UCSD-AML1 (cell line): ENCODE measurements at regions not wholly inside any gene's neighbourhood (a gene's known extent, or its start where the extent isn't known, plus 50 kb on each side); places are given as distances from the start of the nearest gene placed in this dataset.
"Not testable (repeated sequence)": the region's sequence is repeated elsewhere in the genome, so short reads cannot be mapped to it uniquely, and the experiment has no call there.

Source experiments
- DNase-seq: peaks from one replicate; lab custom pipeline; 2025; ENCODE audit not compliant: unreplicated experiment; lab: John Stamatoyannopoulos, UW

DNA sequence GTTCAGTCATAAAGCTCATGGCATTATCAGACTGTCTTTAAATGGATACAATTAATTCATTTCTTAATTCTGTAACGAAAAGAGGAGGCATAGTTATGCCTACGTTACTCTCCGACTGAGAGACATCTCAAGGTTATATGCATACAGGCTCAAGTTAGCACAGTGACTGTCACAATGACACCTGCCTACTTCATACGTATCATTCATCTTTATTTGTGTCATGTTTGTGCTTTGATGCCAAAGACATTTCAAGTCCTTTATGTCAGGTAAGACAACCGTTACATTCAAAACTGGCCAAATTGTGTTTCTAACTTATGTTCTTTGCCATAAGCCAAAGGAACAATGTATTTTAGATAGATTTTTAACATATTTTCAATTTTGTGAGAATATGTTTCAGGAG is 328.8 kb upstream of the NRG3 start:
- no peak for DNase-seq

DNA sequence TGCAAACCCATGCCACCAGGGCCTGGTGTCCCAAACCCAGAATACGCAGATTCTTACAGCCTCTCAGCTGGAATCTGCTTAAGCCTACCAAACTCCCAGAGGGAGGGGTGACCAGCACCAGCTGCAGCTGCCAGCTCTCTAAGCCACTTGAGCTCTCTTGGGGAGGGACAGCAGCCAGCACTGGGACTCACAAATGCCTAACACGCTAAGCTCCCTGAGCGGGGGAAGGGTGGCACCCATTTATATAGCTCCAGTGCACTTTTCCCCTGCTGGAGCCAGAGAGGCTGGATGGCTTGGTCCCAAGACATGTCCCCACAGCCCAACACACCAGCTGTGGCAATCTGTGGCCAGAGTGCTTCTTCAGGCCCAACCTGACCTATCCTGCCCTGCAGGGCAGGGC is 326.8 kb upstream of the NRG3 start:
- DNase-seq = no peak

DNA sequence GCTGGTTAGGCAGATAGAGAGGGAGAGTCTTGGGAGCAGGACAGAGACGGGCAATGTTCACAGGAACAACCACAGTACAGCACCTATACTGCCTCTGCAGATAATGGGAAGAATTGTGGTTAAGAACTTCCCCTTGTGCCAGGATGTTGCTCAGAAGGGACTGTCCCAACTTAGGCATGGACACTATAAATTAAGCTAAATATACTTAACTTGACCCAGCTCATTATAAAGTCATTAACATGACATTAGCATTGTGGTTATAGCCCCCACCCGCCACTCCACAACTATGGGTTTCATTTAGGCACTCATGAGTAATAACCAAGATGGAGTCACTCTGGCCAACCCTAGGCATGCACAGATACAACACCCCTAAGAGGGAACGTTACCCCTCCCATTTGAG is 310.9 kb upstream of the NRG3 start:
- no peak for DNase-seq

DNA sequence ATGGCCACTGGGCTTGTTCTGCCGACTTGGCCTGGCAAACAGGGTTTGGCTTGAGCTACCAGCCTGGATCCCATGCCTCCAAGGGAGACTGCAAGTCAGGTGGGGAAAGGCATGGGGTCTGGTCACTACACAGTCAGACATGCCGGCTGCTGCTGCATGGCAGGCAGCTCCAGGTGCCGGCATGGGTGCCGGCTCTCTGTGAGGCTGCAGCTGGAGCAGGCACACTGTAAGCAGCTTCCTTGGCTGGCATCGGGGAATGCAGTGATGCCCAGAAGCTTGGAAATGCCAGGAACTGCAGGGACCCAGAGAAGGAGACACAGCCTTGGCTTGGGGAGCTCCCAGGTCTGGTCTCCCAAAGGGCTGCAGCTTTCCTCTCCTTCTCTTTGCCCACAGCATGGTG is 305.5 kb upstream of the NRG3 start:
- DNase-seq = no peak

DNA sequence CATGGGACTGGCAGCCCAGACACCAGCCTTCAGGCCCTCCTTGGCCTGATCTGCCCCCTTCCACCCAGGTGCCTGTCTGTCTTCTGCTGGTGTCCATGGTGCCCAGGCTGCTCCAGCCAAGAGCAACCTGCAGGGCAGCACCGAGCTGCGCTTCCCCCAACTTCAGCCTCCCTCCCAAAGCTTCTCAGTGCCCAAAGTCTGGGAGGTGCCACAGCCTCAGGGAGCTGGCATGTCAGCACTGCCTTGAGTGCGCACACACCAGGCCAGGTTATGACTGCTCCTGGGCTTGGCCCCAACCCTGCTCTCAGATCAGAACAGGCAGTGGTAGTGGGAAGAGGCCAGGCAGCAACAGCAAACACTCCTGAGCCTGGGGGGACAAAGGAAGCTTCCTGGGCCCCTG is 304.6 kb upstream of the NRG3 start:
- no peak for DNase-seq

DNA sequence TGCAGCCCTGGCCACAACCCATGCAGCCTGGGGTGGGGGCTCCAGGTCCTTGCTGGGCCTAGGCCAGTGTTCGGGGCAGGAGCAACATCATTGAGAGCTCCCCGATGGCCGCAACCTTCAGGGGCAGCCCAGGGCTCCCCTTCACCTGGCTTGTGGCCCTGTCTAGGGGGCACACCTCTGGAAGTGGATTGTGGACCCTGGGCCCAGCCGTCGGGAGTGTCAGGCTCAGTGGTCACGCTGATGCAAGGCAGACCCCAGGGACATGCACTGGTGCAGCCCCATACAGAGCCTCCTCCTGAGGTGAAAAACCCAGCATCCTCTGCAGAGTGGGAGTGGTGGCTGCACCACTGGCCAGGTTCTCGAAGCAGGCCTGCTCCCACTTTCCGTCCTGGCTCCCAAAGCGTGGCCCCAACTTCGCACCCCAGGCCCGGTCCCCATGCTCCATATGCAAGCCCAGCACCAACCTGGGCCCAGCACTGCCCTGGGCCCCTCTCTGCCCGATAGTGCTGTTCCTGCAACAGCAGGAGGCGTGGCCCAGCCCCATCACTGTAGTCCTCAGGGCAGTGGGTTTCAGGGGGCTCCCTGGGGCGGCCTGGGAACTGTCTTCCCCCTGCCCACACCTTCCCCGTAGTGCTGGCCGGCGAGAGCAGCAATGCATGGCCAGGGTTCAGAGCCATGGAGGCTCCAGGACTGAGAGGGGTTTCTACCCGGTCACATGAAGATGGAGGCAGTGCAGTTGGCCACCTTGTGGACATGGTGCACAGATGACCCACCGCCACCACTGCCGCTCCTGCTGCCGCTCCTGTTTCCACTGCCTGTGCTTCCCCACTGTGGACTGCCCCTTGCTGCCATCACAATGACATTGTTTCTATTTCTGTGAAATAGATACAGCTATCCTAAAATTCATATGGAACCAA is 303.9 kb upstream of the NRG3 start:
- DNase-seq = no peak

DNA sequence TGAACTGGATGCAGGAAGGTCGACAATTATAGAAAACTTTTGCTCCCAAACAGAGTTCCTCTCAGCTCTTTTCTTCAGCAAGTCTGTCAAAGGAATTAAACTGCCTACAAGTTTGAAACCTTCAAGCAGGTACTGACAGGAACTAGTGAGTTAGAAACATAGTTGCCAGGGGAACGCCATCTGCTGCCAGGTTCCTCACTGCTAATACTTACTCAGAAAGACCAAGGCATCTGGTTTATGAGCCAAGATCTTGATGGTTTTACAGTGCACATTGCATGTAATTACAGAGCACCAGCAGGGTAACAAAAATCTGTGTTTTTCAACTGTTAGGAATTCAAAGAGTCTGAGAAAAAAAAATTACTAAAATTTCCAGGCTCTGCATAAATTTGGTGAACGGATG is 300.0 kb upstream of the NRG3 start:
- no peak for DNase-seq

DNA sequence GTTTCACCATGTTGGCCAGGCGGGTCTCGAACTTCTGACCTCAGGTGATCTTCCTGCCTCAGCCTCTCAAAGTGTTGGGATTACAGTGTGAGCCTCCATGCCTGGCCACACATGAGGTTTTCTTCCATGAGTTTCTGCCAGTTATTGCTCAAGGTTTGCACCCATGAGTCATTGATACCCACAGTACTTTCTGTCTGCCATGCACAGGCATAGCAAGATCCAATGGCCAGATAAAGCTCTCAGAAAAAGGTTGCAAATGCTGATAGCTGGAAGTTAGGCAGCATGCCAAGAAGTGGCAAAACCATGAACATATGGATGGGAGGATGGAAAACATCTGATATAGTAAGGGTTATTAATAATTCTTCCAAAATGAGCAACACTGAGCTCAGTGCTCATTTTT is 298.7 kb upstream of the NRG3 start:
- DNase-seq = no peak

DNA sequence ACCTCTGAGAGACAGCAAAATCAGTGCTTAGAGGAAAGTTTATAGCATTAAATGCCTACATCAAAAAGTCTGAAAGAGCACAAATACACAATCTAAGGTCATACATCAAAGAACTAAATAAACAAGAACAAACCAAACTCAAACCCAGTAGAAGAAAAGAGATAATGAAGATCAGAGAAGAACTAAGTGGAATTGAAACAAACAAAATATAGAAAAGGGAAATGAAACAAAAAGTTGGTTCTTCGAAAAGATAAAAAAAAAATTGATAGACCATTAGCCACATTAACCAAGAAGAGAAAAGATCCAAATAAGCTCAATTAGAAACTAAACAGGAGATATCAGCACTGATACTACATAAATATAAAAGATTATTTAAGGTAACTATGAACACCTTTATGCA is 280.0 kb upstream of the NRG3 start:
- DNase-seq = no peak

DNA sequence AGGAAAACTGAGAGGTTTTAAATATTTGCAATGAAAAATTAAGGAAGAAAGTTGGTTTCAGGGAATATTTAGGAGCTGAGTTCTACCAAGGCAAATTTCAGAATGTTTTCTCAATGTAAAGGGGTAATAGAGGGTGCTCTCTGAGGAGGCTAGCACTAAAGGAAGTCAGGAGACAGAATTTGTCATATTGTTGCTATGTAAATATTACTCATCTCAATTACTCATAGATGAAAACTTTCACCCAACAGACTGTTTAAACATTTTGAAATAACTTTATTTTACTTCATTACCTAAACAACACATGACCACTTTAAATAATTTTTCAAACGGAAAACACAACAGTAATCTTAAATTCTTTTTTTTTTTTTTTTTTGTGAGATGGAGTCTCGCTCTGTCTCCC is 274.8 kb upstream of the NRG3 start:
- DNase-seq = no peak

DNA sequence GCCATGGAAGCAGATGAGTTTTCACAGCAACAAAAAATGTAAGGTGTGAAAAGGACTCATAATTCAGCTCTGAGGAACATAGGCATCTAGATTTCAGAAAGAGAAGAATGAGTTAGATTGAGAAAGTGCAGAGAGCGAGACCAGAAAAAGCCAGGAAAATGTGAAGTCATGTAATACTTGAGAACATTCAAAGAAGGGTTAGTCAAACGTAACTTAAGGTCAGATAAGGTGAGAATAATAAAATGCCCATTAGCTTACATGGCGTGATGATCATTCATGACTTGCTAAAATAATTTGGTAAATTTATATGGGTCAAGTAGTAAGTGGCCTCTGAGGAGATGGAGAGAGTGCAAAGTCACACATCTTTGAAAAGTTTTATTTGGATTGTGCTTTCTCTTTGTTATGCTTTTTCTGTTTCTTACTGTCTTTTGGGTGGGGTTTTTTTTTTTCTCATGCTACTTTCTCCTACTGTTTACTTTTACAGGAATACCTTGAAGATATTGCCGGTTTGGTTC is 271.8 kb upstream of the NRG3 start:
- no peak for DNase-seq

DNA sequence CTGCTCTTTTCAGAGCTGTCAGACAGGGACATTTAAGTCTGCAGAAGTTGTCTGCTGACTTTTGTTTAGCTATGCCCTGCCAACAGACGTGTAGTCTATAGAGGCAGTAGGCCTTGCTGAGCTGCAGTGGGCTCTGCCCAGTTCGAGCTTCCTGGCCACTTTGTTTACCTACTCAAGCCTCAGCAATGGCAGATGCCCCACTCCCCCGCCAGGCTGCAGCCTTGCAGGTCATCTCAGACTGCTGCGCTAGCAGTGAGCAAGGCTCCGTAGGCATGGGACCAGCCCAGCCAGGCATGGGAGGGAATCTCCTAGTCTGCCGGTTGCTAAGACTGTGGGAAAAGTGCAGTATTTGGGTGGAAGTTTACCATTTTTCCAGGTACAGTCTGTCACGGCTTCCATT is 230.5 kb upstream of the NRG3 start:
- not testable (repeated sequence) for DNase-seq

DNA sequence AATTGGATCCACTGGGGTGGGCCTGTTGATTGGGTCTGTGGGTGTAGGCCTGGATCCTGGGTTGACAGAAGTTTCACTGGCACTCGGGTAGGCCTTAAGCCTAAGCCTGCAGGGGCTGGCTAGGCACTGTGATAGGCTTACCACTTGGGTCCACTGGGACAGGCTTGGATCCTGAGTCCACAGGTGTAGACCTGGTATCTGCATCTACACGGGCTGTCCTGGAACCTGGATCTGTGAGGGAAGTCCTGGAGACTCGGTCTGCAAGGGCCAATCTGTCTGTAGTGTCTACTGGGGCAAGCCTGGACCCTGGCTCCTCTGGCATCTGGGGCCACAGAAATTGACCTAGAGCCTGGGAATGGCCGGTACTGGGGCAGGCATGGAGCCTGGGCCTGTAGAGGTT is 219.0 kb upstream of the NRG3 start:
- no peak for DNase-seq

DNA sequence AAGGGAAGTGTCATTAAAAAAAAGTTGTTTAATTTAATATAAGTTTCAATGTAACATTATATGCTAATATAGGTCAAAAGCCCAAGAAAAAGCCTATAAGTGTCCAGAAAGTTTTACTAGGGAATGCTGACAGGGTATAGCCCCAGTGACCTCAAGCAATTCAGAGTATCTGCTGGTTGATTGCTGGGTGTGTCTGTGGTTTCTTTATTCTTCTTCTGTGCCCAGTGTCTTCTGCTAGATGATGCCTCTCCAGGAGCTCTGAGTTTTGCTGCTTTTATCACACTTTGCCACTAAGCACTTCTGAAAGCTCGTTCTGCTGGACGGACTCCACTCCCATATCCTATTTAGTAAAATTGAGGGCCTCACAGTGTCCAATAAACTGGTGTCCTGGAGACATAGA is 212.2 kb upstream of the NRG3 start:
- DNase-seq = no peak

DNA sequence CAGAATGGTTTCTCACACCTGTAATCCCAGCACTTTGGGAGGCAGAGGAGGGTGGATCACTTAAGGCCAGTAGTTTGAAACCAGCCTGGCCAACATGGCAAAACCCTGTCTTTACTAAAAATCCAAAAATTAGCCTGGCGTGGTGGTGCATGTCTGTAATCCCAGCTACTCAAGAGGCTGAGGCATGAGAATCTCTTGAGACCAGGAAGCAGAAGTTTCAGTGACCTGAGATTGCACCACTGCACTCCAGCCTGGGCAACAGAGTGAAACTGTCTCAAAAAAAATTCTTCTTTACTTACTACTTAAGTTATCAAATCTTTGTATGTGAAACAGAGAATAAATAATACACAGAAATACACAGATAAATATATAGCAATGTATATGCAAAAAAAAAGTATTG is 210.2 kb upstream of the NRG3 start:
- DNase-seq = not testable (repeated sequence)

DNA sequence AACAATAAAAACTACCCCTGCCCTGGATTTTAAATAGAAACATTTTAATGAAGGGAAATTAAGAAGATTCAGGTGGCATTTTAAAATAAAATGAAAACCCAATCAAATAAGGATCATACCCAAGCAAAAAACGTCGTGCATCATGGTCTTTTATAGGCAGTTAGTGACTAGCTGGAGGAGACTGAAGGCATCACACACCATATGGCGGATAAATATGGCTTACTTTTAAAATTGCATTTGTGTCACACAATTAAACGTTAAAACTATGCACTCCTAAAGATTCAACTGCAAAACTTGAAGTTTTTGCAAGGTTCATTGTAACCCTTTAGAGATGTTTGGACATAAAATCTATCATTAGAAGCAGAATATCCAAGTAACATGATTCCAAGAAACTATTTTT is 200.1 kb upstream of the NRG3 start:
- no peak for DNase-seq

DNA sequence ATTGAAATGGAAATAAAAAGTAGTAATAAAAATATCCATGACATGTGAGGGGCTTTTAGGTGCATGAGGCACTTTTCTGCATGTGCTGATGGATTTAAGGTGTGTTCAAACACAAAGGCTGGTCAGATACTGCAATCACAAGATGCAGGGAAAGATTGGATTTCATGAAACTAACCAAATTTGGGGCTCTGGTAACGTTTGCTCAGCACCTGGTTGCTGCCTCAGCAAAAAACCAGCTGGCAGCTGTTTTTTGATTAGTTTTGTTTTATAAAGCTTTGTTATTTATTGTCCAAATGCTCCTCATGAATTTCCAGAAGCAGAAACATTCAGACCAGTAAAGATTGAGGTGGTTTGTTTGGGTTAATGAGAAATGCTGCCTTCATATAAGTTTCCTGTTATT is 195.7 kb upstream of the NRG3 start:
- no peak for DNase-seq

DNA sequence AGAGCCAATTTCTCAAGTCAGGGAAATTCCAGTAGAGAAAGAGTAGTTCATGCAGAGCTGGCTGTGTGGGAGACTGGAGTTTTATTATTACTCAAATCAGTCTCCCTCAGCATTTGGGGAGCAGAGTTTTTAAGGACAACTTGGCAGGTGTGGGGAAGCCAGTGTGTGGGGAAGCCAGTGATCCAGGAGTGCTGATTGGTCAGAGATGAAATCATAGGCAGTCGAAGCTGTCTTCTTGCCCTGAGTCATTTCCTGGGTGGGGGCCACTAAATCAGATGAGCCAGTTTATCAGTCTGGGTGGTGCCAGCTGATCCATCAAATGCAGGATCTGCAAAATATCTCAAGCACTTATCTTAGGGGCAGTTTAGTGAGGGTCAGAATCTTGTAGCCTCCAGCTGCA is 194.6 kb upstream of the NRG3 start:
- DNase-seq = no peak

DNA sequence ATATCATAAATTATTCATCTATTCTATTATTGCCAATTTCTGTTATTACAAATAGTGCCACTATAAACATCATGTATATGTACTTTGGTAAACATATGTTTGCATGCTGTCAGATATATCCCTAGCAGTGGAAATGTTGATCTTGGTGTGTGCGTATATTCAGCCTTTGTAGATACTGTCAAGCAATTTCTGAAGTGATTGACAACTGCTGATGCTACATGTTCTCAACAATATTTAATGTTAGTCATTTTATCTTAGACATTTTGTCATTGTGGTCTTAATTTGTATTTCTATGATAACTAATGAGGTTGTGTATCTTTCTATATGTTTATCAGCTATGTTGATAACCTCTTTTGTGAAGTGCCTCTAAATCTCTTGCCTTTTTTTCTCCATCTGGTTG is 186.5 kb upstream of the NRG3 start:
- DNase-seq = no peak

DNA sequence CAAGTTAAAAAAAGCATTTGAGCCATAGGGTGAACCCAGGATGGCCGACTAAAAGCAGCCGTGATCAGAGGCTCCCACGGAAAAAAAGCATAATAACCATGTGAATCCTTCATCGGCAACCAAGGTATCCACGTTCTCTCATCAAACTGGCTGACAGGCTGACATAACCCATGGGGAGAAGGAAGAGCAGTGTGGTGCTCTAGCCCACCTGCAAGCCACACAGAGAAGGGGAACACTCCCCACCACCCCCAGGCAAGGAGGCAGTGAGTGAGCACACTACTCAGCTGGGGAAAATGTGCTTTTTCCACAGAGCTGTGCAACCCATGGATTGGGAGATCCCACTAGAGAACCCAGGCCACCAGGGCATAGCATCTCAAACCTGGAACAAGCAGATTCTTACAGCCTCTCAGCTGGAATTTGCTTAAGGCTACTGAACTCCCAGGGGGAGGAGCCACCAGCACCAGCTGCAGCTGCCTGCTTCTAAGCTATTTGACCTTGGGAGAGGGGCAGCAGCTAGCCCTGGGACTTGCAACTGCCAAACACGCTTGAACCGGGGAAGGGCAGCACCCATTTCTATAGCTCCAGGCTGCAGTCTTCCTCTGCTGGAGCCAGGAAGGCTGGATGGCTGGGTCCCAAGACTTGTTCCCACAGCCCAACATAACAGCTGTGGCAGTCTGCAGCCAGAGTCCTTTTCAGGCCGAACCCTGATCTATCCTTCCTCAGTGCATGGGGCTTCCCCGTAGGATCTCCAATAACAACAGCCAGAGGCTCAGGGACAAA is 178.2 kb upstream of the NRG3 start:
- DNase-seq = no peak

DNA sequence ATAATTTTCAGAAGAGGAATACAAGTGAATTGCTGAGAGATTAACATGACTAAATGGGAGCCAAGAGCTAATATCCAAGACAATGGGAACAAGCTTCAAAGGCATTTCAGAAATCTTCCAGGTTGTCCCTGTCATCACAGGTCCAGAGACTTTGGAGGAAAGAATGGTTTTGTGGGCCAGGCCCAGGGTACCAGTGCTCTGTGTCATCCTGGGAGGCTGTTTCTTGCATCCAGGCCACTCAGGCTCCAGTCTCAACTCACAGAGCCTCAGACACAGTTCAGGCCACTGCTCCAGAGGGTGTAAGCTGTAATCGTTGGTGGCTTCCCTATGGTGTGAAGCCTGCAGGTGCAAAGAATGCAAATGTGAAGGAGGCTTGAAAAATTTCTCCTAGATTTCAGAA is 170.4 kb upstream of the NRG3 start:
- DNase-seq = no peak

DNA sequence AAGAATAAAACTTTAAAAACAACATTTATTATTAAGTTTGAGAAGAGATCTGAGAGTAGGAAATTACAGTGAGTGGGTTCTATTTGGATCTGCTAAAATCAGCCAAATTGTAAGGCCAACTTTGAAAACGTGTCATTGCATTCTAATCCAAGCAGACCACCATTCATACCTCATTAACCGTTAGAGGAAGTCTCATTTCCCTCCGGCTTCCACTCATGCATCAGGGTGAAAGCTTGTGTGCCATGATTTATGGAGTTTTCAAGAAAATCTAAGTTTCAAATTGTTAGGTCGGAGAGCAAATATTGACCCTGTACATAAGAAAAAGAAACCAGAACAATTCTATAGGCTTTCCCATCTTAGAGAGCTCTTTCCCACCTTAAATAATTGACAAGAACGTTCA is 166.6 kb upstream of the NRG3 start:
- DNase-seq = no peak
